ENCODE measurements at regions not wholly inside any gene's neighbourhood (a gene's known extent, or its start where the extent isn't known, plus 50 kb on each side); places are given as distances from the start of the nearest gene placed in this dataset.
"Not testable (repeated sequence)": the region's sequence is repeated elsewhere in the genome, so short reads cannot be mapped to it uniquely, and the experiment has no call there.

DNA sequence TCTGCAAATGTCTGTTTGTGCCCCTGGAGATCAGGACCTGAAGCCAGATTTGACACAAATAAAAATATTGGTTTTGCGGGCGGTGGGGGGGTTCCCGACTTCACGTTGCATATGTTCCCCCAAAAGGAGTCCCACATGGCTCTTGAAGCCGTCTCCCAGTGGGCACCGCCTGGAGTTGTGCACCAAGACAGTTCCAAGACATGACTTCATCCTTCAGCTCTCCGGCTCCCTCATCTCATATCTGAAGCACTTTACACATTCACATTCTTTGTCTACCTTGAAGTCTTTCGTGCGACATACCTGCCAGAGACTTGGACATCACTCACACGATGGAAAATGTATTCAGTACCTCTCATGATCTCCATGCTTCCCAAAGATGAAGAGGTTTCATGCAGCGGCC, 362.8 kb upstream of the FOXK1 start:
- no peak for DNase-seq

DNA sequence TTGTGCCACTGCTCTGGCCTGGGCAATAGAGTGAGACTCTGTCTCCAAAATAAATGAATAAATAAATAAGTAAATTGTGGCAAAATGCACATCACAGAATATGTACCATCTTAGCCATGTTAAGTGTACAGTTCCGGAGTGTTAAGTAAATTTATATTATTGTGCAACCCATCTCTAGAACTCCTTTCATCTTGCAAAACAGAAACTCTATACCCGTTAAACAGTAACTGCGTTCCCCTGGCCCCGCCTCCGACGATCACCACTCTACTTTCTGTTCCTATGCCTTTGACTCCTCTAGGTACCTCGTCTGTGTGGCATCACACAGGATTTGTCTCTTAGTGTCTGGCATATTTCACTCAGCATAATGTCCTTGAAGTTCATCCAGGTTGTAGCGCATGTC, 356.4 kb upstream of the FOXK1 start:
- DNase-seq: no peak

DNA sequence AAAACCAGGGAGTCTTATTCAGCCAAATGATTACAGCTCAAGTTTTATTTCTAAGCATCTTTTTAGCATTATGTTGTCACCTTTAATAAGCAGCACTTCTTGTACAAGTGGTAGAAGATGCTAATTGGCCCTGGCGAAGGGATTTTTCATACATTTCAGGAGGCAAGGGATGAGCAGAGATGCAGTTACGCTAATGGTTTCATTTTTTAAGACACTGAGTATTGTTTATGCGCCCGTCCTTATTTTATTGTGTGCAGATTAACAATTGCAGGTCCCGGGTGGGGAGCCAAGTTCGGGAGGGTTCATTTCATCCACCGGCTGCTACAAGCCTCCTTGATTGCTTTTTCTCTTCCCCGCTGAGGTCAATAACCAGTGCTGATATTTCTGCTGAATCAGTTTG, 350.4 kb upstream of the FOXK1 start:
- DNase-seq: no peak

DNA sequence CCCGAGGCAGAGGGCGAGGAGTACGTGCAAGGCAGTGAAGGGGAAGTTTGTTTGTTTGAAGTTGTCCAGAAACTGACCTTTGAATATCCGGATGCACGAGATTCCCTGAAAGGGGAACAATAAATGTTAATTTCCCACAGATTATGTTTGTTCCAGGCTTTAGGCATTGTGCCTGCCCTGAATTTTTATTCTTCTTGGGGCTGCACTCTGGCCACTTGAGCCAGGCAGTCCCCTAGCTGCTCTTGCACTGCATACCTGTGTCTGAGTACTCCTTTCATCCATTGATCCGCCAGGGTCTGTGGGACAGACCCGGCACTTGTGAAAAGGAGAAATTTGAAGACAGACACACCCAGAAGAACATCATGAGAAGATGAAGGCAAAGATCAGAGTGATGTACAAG, 343.5 kb upstream of the FOXK1 start:
- DNase-seq: no peak

DNA sequence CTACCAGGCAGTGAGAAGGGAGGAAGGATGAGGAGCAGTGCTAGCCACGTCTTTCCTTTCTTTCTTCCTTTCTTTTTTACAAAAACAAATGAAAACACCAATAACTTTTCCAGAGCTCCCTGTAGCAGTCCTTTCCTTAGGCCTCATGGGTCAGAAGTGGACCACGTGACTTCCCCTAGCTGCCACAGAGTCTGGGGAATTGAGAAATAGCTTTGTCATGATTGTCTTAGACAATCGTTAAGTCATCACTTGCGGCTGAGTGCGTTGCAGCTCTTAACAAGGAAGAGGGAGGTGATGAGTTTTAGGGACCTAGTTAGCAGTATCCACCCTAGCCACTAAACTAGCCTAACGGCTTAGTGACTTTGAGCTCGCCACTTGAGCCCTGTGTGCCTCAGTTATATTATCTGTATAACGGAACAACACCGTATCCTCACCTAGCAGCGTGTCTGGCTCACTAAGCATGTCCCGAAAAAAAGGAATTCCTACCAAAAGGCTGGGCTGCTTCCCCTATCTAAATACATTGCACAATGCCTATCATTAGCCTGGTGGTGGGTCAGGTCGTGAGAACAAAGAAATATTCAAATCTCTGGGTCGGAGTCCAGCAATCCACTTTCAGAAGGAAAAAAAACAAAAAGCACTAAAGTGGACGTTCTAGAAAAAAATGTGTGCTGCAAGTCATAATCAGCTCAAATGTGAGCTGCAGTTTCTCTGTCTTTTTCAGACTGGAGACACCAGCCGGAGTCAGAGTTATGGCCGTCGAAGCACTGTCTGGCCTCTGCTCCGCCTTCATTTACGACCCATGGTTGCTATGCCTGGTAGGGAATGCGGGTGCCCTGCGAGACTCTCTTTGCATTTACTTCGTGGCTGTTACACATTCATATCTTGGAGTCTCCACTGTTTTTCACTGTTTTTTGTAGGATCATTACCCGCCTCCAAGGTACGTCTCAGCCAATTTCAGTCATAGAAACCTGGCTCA, 338.5 kb upstream of the FOXK1 start:
- no peak for DNase-seq

DNA sequence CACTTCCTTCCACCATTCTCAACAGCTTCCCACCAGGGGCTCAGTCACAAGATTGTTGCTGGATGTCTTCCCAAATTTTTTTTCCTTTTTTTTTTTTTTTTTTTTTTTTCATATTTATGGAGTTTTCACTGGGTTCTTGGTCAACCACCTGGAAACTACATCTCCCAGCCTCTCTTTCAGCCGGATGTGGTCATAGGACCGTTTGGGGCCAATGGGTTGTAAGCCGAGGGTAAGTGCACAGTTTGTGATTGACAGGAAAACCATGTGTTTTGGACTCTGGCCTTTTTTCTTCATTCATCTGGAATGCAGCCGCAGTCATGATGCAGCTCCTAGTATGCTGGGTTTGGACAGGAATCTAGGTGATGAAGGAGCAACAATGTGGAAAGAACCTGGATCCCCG, 337.1 kb upstream of the FOXK1 start:
- no peak for DNase-seq

DNA sequence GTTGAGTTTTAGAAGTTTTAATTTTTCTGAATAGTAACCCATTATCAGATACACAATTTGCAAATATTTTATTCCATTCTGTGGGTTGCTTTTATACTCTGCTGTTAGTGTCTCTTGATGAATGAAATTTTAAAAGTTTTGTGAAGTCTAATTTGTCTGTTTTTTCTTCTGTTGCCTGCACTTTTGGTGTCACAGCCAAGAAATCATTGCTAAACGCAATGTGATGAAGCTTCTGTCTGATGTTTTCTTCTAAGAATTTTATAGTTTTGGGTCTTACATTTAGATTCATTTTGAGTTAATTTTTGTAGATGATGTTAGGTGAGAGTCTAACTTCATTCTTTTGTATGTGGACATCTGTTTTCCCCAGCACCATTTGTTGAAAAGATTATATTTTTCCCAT, 330.0 kb upstream of the FOXK1 start:
- DNase-seq: no peak

DNA sequence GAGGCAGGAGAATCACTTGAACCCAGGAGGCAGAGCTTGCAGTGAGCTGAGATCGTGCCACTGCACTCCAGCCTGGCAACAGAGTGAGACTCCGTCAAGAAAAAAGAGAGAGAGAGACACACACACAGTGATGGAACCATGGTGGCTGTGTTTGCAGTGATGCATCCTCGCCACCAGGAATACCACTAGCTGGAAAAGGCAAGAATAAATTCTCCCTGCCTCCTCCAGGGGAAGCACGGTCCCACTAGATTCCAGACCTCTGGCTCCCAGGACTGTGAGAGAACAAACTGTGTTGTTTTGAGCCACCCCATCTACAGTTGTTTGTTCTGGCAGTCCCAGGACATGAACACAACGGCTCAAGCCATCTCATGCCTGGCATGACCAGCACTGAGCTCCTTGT, 320.3 kb upstream of the FOXK1 start:
- DNase-seq: no peak

DNA sequence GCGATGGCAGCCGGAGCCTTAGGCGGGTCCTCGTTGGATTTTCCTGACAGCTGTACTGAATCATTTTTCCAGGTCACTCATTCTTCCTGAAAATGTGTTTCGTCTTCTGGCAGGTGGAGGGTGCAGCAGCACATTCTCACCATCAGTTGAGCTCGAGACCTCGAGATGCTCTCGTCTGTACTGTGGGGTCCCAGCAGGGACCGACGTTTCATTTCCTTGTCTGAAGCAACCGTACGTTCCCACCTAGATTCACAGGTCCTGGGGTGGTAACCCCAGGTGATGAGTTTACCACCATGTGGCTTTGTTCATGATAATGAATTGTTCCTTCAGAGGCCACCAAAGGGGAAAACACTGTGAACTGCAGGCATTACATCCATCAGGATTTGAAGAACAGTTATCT, 298.5 kb upstream of the FOXK1 start:
- no peak for DNase-seq

DNA sequence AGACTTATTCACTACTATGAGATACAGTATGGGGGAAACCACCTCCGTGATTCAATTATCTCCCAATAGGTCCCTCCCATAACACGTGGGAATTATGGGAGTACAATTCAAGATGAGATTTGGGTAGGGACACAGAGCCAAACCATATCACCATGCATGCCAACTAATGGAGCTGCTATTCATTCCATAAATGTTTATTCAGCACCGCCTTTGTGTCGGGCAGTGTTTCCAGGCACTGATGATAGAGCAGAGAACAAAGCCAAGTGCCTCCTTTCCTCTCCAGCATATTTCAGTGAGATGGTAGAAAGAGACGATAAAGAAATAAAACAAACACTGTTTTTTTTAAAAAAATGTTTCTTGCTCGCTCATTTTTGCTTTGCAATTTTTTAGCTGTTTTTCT, 295.9 kb upstream of the FOXK1 start:
- DNase-seq: peak in 2 of 3 experiments; percentile 8 to 19

DNA sequence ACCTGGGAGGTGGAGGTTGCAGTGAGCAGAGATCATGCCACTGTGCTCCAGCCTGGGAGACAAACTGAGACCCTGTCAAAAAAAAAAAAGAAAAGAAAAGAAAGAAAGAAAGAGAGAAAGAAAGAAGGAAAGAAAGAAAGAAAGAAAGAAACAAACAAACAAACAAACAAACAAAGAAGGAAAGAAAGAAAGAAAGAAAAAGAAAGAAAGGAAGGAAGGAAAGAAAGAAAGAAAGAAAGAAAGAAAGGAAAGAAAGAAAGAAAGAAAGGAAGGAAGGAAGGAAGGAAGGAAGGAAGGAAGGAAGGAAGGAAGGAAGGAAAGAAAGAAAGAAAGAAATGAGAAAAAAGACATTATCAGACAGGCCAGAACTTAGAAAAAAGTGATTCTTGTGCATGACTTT, 291.0 kb upstream of the FOXK1 start:
- DNase-seq: not testable (repeated sequence)

DNA sequence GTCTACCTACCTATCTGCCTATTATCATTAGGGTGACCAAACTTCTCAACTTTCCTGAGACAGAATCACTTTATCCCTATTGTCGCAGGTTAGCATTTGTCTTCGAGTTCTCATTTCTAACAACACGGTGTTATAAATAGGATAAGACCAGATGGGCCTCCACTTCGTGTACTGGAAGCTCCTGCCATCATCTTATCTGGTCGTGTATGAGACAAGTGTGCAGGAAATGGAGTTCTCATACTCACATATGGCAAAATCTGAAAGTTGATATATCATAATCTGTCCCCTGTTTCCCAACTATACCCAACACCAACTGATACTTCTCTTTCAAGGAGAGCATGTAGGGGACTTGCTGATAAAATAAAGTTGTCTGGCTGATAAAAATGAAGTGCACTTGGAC, 287.4 kb upstream of the FOXK1 start:
- no peak for DNase-seq

DNA sequence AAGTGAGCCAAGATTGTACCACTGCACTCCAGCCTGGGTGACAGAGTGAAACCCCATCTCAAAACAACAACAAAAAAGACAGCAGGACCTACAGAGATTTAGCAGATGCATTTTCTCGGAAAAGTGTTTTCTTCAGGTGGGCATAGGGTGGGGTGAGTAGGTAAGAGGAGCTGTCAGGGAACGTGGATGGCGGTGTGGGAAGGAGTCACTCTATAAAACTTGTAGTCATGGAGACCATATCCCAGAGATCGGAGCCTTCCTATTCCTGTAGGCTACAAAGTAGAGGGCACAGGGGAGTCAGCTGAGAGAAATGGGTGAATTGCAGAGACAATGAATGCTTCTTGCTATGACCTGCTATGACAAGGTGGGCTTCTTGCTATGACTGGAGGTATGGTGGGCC, 283.0 kb upstream of the FOXK1 start:
- no peak for DNase-seq

DNA sequence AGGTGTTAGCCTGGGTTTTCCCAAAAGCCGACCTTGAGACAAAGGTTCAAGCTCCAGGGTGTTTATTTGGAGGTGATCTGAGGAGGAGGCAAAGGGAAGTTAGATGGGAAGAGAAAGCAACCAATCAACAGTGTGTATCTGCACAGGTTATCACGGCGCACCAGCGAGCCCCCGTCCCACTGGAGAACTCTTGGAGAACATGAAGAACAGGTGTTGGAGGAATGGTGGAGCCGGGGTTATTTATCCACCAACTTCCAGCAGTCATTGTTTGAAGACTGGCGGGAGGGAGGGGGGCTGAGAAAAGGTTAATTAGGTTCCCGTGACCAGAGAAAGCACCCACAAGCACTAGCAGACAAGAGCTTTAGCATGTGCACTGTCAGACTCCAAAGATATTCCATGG, 282.5 kb upstream of the FOXK1 start:
- DNase-seq: peak in 1 of 3 experiments; percentile 9

DNA sequence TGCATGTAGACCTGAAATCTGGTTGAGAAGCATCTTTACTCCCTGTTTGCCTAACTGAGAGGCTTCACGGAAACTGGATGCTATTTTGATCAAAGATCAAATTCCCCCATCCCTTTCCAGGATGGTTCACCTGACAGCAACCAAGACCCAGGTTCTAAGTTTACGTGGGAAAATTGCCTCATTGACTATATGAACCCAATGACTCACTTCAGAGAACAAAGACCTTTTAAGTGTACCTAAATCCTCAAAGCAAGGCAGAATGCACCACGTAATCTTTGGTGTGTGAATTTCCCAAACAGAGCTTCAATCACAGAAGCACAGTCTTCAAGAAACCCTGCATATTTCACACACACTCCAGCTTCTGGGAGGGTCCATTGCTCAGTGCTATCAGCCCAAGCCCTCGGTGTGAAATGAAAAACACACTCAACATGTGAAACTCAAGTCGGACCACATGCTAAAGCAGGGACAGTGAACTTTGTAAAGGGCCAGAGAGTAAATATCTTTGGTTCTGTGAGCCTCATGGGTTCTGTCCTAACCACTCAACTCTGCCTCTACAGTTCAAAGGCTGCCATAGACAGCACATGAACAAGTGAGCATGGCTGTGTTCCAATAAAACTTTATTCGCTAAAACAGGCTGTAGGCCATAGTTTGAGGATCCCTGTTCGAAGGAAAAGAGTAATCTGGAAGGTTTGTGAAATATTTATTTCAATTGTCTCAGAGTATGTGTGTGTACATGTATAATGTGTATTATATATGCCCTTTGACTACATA, 275.6 kb upstream of the FOXK1 start:
- no peak for DNase-seq

DNA sequence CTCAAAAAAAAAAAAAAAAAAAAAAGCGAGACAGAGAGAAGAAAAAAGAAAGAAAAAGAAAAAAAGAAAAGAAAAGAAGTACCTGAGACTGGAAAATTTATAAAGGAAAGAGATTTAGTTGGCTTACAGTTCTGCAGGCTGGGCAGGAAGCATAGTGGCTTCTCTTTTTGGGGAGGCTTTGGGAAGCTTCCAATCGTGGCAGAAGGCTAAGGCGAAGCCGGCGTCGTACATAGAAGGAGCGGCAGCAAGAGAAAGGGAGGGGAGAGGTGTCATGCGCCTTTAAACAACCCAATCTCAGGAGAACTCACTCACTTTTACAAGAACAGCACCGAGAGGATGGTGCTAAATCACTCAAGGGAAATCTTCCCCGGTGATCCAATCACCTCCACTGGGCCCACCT, 272.1 kb upstream of the FOXK1 start:
- DNase-seq: no peak

DNA sequence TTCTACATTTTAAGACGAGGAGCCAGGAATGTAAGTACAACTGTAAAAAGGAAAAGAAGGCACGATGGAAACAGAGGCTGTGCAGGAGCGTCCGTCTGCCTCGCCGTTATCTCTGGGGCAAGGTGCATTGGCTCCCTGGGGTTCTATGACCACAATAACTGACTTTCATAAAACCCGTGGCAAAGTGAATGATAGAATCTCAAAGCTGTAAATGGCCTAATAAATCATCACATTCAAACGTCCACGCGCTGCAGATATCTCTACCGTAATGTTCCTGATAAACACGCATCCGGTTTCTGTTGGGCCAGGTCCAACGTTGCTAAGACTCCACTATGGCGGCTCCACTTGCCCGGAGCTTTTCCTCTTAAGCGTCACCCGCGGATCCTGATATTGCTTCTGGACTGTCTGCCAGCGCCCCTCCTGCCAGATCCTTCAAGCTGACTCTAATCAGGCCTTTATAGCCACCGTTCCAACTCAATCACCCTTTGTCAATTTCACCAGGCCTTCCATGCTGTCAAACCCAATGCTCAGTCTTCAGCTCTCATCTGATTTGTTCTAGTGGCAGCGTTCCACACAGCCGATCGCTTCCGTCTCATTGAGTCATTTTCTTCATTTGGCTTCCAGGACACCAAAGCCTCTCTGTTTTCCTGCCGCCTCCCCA, 265.6 kb upstream of the FOXK1 start:
- DNase-seq: peak; percentile 49 to 79 (median 68)

DNA sequence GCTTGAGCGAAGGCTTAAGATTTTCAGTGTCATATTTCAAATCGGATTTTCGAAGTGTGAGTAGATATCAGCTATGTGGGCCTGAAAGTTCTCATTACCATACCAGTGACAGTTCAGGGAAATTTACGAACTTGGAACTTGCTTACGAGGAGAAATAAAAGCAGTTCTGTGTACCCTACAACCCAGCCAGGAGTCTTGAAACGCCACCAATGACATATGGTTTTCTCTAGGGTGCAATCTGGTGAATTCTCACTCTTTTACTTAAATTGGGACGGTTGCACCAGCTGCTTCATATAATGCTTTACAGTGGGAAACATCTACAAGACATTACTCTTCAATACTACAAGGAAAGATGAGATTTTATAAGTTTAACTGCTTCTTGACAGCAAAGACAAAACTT, 253.6 kb upstream of the FOXK1 start:
- no peak for DNase-seq

DNA sequence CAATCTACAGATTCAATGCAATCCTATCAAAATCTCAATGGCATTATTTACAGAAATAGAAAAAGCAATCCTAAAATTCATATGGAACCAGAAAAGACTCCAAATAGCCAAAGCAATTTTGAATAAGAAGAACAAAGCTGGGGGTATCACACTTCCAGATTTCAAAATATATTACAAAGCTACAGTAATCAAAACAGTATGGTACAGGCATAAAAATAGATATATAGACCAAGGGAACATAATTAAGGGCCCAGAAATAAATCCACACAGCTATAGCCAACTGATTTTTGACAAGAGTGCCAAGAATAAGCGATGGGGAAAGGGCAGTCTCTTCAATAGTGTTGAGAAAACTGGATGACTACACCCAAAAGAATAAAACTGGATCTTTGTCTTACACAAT, 251.9 kb upstream of the FOXK1 start:
- no peak for DNase-seq

DNA sequence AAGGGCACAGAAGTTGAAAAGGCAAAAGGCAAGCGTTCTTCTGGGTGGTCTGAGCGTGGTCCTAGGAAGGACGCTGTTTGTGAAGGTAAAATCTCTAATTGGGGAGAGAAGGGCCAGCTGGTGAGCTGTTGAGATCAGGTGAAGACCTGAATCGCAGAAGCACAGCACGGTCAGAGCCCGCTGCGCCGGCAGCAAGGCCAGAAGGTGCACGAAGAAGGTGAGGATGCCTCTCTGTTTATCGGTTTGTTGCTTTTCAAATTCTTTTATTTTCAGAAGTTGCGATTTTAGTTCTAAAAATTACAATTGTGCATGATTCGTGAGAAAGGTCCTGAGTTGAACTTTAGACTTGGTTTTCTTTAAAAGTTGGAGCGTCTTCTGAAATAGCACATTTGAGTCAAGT, 247.8 kb upstream of the FOXK1 start:
- DNase-seq: no peak

DNA sequence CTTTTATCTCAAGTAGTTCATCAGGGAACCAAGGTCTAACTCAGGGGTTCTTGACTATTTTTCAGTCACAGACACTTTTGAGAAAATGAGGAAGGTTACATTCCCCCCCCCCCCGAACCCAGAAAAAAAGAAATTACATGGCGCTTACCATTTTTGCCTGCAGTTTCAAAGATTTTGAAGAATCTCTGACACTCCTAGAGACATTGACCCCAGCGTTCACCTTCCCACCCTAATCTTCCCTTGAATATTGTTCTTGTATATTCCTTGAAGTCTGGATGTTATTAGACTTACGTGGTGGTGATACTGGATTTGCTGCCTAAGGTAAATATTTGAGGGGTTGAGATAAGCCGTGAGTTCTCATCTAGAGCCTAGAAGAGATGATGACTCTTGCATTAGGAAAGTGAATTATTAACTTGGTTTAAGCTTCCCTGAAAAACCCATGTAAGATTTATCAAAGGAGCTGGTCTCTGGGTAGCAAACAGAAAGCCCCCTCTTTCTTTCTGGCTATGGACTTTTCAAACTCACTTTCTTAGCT, 245.7 kb upstream of the FOXK1 start:
- no peak for DNase-seq

DNA sequence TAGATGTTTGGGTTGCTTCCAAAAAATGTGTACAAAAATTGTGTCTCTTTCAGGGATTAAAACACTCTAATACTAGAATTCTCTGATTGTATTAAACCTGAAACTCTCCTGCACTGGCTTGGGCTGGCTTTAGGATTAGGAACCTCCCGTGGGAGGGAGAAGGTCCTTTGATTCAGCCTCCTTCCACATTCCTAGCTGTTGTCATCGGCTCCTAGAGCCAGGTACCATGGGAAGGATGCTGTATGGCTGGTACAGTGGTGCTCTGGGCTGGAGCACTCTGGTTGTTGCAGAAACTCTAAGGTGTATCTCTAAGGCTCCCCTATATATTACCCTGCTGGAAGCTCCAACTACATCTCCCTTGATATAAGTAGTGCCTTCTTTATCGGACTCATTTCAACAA, 245.2 kb upstream of the FOXK1 start:
- DNase-seq: no peak

DNA sequence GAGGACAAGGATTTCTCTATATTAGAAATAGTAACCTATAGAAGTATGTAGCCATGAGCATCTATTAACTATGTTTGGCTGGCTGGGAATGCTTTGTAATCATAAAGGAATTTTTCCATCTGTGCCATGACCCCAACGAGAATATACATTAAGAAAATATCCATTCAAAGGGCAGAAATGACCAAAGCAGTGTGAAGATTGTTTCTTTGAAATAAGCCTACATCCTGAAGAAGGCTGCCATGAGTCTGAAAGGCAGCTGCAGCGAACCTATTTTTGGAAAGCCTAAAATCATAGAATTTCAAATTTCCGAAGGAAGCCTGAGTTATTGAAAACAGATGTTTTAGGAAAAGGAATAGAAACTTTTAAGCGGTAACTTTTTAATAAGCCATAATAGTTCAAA, 244.2 kb upstream of the FOXK1 start:
- DNase-seq: no peak
